Sigmoid colon (tissue), 6 donors: ENCODE measurements at regions not wholly inside any gene's neighbourhood (a gene's known extent, or its start where the extent isn't known, plus 50 kb on each side); places are given as distances from the start of the nearest gene placed in this dataset.

ENCODE experiments used
- DNase-seq: peaks from one replicate; pipeline ENCODE4 v3.0.0-alpha.2; 2019
- H3K27ac ChIP-seq, 4 donors: fragments of 200-600 bp; sonication (generic); one replicate each; pipeline ENCODE4 v1.5.1; 2016 to 2019; ENCODE audit warnings: mild to moderate bottlenecking in 1 of 4
- H3K27me3 ChIP-seq, 3 donors: fragments of 200-600 bp; sonication (generic); one replicate each; pipeline ENCODE4 v1.5.1; 2019; ENCODE audit warnings: mild to moderate bottlenecking in 1 of 3
- H3K36me3 ChIP-seq, 4 donors: fragments of 200-600 bp; sonication (generic); one replicate each; pipeline ENCODE4 v1.5.1; 2016 to 2019
- H3K4me1 ChIP-seq, 4 donors: fragments of 200-600 bp; sonication (generic); one replicate each; pipeline ENCODE4 v1.5.1; 2017 to 2019
- H3K4me3 ChIP-seq, 4 donors: fragments of 200-600 bp; sonication (generic); one replicate each; pipeline ENCODE4 v1.5.1; 2017 to 2019; ENCODE audit warnings: mild to moderate bottlenecking in 2 of 4, moderate library complexity in 1 of 4
- H3K9me3 ChIP-seq, 4 donors: fragments of 200-600 bp in 3 of 4; sonication (generic) in 3 of 4; one replicate each; pipeline versions ENCODE4 v1.5.1 to v1.6.1; 2013 to 2019
- EP300 ChIP-seq, 4 donors: sonication (generic); formaldehyde crosslinking; IDR thresholded peaks; one replicate each; pipeline ENCODE4 v1.6.1; 2017; ENCODE audit warnings: antibody characterized with exemption in 4 of 4
- POLR2A ChIP-seq, 2 donors: fragments of 450-650 bp; IDR thresholded peaks; one replicate each; pipeline ENCODE4 v1.6.1; 2016; ENCODE audit warnings: antibody characterized with exemption in 2 of 2, mild to moderate bottlenecking in 2 of 2, moderate library complexity in 2 of 2
- POLR2AphosphoS5 ChIP-seq, 4 donors: sonication (generic); formaldehyde crosslinking; IDR thresholded peaks; one replicate each; pipeline ENCODE4 v1.6.1; 2017; ENCODE audit warnings: antibody characterized with exemption in 4 of 4
- WGBS, 2 donors: extraction: QIAGEN DNeasy Blood & Tissue Kit; methylation state at CpG; one replicate each; pipeline ENCODE4 v1.1.7; 2013; 5-methylcytosine and 5-hydroxymethylcytosine counted together
- intact Hi-C: fragments of 100-400 bp; cut with DNase I; formaldehyde crosslinking; loops from one replicate; pipeline ENCODE4 v1.15.1; 2023
- TF ChIP-seq, protein P1 (sequence below), 4 experiments: fragments of 450-650 bp in 3 of 4; fragments of 200-600 bp in 1 of 4; IDR thresholded peaks; one replicate each; pipeline ENCODE4 v1.5.1; 2016 to 2019; ENCODE audit warnings: antibody characterized with exemption in 4 of 4, mild to moderate bottlenecking in 3 of 4, moderate library complexity in 2 of 4
- donor health status: healthy with polysubstance abuse.
- donor health status: healthy.

DNA sequence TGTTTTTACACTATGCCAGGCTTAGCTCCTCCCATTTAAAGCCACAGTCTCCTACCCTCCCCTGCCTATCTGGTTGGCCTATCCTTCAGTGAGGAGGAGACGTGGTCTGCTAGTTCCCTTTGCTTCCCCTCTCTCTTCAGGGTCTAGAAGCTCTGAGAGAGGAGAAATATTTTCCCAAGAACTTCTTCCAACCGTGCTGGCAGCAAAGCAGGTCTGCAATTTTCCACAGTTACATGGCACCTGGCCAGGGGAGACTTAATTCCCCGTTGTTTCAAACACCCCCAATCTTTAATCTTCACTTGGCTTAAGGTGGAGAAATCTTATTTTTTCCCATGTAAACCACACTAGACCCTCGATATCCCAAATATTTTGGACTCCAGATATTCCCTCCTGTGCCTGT, 149.5 kb upstream of the MCTP2 start:
- Histone ChIP-seq H3K4me1 (peaks cover 0 to 67% (median 47%) of the 10 kb centered on the region in 4 donors), H3K4me3 (no peak overlapping the region), H3K9me3 (no peaks in the 10 kb centered on the region), H3K27ac (peak overlapping the region in 3 of 4 donors; percentile 74 to 83 (median 78)), H3K27me3 (no peaks in the 10 kb centered on the region), H3K36me3 (no peaks in the 10 kb centered on the region)
- no peak for TF ChIP-seq EP300 (IDR thresholded peaks at IDR 0.05)
- TF ChIP-seq, protein P1, sequence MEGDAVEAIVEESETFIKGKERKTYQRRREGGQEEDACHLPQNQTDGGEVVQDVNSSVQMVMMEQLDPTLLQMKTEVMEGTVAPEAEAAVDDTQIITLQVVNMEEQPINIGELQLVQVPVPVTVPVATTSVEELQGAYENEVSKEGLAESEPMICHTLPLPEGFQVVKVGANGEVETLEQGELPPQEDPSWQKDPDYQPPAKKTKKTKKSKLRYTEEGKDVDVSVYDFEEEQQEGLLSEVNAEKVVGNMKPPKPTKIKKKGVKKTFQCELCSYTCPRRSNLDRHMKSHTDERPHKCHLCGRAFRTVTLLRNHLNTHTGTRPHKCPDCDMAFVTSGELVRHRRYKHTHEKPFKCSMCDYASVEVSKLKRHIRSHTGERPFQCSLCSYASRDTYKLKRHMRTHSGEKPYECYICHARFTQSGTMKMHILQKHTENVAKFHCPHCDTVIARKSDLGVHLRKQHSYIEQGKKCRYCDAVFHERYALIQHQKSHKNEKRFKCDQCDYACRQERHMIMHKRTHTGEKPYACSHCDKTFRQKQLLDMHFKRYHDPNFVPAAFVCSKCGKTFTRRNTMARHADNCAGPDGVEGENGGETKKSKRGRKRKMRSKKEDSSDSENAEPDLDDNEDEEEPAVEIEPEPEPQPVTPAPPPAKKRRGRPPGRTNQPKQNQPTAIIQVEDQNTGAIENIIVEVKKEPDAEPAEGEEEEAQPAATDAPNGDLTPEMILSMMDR (IDR thresholded peaks at IDR 0.05): no peak
- no peak for TF ChIP-seq POLR2AphosphoS5 (IDR thresholded peaks at IDR 0.05)
- TF ChIP-seq POLR2A (IDR thresholded peaks at IDR 0.05): no peak
- DNase-seq: no peak
- WGBS, 2 donors: 63 to 68% methylated on average over 4 of the region's 4 CpGs
- intact Hi-C loops: loop anchor here (5.0 kb wide), 1 partner anchor 55 kb away; no protein-coding TSS in a partner anchor

DNA sequence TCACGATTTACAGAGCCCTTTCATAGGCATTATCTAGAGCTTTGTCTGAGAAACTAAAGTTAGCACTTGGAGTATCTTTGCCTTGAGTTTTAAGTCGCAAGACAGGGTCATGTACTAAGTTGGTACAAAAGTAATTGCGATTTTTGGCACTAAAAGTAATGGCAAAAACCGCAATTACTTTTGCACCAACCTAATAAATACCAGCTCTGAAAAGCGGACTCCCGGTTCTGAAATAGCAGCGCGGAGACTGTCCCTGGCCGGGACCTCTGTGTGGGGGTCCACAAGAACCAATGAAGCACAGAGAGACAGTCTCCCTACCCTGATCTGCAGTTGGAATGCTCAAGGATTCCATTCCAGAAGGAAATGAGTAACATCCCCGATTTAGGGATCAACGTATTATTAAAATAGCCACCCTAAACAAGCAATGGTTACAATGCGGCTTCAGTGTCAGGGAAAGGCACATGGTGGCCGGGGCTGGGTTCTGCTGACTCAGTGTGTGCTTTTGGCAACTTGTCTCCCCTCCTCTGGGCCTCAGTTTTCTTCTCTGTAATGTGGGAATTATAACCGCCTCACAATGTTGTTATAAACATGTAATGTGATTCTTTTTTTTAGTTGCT, 150.3 kb upstream of the MCTP2 start:
- Histone ChIP-seq H3K4me3 (no peak overlapping the region), H3K36me3 (no peaks in the 10 kb centered on the region), H3K27me3 (no peaks in the 10 kb centered on the region), H3K4me1 (peaks cover 0 to 67% (median 44%) of the 10 kb centered on the region in 4 donors), H3K27ac (peak overlapping the region in 3 of 4 donors; percentile 44 to 83 (median 78)), H3K9me3 (no peaks in the 10 kb centered on the region)
- TF ChIP-seq POLR2AphosphoS5 (IDR thresholded peaks at IDR 0.05) (no peak), EP300 (IDR thresholded peaks at IDR 0.05) (no peak), POLR2A (IDR thresholded peaks at IDR 0.05) (no peak)
- TF ChIP-seq, protein P1 (IDR thresholded peaks at IDR 0.05): no peak
- intact Hi-C loops: loop anchor here (5.0 kb wide), 1 partner anchor 54 kb away; no protein-coding TSS in a partner anchor
- no peak for DNase-seq
- WGBS, 2 donors: 86% methylated on average over 14 of the region's 14 CpGs

DNA sequence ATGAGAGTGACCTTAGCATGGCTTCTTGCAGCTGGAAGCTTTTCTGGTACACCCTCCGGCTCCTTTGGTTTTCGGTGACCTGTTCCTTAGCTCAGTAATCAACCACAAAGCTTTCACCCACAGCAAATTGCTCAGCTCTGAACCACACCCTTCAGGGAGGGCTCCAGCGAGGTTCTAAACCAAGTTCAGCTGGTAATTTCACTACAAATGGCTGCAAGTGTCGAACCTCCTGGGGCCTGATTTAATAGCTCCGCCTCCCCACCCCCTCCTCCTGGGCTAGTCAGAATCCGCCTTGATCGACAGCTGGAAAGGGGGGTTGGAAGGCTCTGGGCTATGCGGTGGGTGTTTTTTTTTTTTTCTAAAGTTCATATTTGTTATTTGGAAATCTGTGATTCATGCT, 150.9 kb upstream of the MCTP2 start:
- TF ChIP-seq EP300 (IDR thresholded peaks at IDR 0.05) (no peak), POLR2A (IDR thresholded peaks at IDR 0.05) (no peak), POLR2AphosphoS5 (IDR thresholded peaks at IDR 0.05) (no peak)
- TF ChIP-seq, protein P1 (IDR thresholded peaks at IDR 0.05): no peak
- H3K9me3 ChIP-seq: no peaks in the 10 kb centered on the region
- no peaks in the 10 kb centered on the region for H3K27me3 ChIP-seq
- no peak overlapping the region for H3K4me3 ChIP-seq
- H3K36me3 ChIP-seq: no peaks in the 10 kb centered on the region
- H3K27ac ChIP-seq: peak overlapping the region in 2 of 4 donors; percentile 17 to 44
- DNase-seq: no peak
- intact Hi-C loops: loop anchor here (5.0 kb wide), 1 partner anchor 53 kb away; no protein-coding TSS in a partner anchor
- peaks cover 0 to 70% (median 48%) of the 10 kb centered on the region in 4 donors for H3K4me1 ChIP-seq
- WGBS, 2 donors: 22 to 52% methylated on average over 8 of the region's 8 CpGs

DNA sequence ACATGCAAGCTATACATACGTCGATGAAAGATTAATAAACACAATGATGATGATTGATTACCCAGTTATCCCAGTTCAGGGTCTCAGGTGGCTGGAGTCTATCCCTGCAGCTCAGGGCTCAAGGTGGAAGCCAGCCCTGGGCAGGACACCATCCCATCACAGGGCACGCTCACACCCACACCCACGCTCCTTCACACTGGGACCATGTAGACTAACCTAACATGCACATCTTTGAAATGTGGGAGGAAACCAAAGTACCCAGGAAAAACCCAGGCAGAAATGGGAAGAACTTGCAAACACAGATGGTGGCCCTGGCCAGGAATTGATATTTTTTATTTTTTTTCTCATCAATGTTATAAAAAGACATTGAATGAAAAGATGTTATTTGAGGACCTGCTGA, 151.4 kb upstream of the MCTP2 start:
- DNase-seq: no peak
- H3K27ac ChIP-seq: peak overlapping the region in 2 of 4 donors; percentile 17 to 44
- H3K9me3 ChIP-seq: no peaks in the 10 kb centered on the region
- no peak overlapping the region for H3K4me3 ChIP-seq
- TF ChIP-seq, protein P1 (IDR thresholded peaks at IDR 0.05): no peak
- no peak for TF ChIP-seq POLR2AphosphoS5 (IDR thresholded peaks at IDR 0.05)
- no peak for TF ChIP-seq POLR2A (IDR thresholded peaks at IDR 0.05)
- no peak for TF ChIP-seq EP300 (IDR thresholded peaks at IDR 0.05)
- no peaks in the 10 kb centered on the region for H3K36me3 ChIP-seq
- no peaks in the 10 kb centered on the region for H3K27me3 ChIP-seq
- H3K4me1 ChIP-seq: peaks cover 0 to 74% (median 52%) of the 10 kb centered on the region in 4 donors
- 91 to 92% methylated on average over 4 of the region's 4 CpGs for WGBS, 2 donors
- intact Hi-C loops: loop anchor here (5.0 kb wide), 1 partner anchor 53 kb away; no protein-coding TSS in a partner anchor
